ENCODE measurements at regions not wholly inside any gene's neighbourhood (a gene's known extent, or its start where the extent isn't known, plus 50 kb on each side); places are given as distances from the start of the nearest gene placed in this dataset.
A peak's percentile ranks its signal among the peaks of the same experiment; 100 is the strongest.

- DNase-seq = no peak
These were observed 160.4 kb upstream of the SYT6 start for GRCh38 chr1:114314098-114314497.

GRCh38 chr1:114310695-114311271 is 157.1 kb upstream of the SYT6 start:
- DNase-seq = no peak

DNA sequence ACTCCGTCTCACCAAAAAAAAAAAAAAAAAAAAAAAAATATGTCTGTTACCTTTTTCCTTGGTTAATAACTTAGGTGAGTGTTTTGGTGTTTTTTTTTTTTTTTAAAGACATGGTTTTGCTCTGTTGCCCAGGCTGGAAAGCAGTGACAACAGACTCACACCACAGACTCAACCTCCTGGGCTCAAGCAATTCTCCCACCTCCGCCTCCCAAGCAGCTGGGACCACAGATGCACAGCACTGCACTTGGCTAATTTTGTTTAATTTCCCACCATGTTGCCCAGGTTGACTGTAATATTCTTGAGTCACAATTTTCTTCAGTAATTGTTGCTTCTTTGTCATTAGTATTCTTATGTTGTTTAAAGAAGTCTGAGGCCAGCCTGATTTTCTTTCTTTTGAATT is 149.2 kb upstream of the SYT6 start:
- no peak for DNase-seq

- no peak for DNase-seq
These were observed 145.8 kb upstream of the SYT6 start for GRCh38 chr1:114299331-114299975.

GRCh38 chr1:114298008-114298407 is 144.3 kb upstream of the SYT6 start:
- DNase-seq = no peak

GRCh38 chr1:114296413-114296812 is 142.7 kb upstream of the SYT6 start:
- DNase-seq = no peak

DNA sequence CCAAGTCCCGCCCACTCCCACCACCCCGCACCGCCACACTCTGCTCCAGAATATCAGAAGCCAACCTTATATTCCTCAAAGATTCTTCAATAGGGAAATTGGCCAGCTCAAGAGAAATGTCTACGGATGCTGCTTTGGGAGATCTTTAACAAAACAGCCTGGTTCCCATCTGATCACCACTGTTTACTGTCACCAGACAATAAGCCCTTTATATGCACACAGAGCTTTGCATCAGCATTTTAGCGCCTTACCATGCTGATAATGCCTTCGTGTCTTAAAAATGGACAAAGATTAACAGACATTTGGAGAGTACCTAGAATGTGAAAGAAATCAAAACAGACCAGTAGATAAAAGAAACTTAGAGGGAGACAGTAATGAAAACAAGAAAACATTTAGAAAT is 141.7 kb upstream of the SYT6 start:
- DNase-seq = no peak

DNA sequence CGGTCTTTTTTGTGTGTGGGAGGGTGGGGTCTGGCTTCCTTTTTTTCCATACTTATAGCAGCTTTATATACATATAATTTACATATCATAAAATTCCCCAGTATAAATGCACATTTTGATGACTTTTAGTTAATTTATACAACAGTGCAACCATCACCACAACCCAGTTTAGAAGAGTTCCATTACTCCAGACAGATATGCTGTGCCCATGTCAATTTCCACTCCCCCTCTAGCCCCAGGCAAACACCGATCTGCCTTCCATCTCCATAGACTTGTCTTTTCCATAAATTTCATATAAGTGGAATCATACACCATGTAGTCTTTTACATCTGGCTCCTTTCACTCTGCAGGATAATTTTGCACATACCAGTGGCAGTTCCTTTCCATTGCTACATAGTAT is 139.2 kb upstream of the SYT6 start:
- DNase-seq = no peak

DNA sequence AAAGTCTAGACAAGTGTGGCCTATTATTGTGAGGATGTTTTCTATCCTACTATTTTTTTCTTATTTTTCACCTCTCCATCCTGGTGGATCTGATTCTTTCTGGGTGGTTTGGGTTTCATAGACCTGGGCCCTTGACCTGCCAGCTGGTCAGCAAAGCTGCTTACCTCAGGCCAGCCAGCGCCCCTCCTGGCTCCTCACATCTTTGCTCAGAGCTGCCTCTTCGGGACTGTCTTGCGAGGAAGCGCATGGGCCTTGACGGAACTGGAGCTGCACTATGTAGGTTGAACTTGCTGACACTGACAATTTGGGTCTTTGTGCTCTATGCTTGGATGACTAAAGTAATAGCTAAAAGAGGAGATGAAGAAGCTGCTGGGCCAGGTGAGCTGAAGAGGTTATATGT is 138.5 kb upstream of the SYT6 start:
- DNase-seq = no peak

GRCh38 chr1:114290776-114291175 is 137.1 kb upstream of the SYT6 start:
- DNase-seq = no peak

GRCh38 chr1:114290341-114290740 is 136.7 kb upstream of the SYT6 start:
- DNase-seq = no peak

DNA sequence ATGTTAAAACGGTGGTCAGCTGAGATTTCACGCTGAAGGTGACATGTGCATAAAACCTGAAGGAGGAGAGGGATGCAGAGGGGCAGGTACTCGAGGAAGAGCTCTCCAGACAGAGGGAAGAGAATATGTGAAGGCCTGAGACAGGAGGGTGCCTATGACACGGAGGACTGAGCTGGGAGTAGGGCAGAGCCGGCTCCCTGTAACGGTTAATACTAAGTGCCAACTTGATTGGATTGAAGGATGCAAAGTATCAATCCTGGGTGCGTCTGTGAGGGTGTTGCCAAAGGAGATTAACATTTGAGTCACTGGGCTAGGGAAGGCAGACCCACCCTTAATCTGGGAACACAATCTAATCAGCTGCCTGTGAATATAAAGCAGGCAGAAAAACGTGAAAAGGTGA is 136.2 kb upstream of the SYT6 start:
- DNase-seq = no peak

DNA sequence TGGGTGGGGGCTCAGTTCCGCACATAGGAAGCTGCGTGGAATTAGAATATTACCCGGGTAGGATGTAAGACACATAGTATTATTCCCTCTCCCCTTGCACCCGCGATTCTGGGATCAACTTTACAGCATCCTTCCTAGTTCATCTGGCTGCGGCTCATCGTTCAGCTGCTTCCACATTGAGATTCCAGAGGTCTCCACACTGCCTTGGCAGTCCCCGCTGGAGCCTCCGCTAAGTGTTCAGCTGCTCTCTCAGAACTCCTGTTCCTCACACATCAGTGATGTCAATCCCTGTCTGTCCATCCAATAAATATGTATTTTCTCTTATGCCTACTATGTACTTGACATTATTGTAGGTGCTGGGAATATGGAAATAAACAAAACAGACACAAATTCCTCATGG is 135.6 kb upstream of the SYT6 start:
- no peak for DNase-seq

- no peak for DNase-seq
These were observed 133.3 kb upstream of the SYT6 start for GRCh38 chr1:114286960-114287359.

DNA sequence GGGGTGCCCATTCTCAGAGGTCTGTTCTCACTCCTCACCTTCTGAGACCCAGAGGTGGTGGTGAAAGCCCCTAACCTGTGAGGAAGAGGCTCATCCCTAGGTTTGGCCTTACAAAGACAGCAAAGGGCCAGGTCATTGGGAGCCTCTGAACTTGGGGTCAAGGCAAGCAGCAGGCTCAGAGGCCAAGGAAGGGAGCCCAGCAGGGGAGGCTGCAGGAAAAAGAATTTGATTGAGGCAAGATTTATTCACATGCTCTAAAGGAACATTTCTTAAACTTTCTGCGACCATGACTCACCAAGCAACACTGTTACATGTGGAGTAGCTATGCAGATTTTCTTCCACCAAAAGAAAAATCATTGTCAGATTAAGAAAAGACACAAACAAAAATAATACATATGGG is 132.5 kb upstream of the SYT6 start:
- no peak for DNase-seq

DNA sequence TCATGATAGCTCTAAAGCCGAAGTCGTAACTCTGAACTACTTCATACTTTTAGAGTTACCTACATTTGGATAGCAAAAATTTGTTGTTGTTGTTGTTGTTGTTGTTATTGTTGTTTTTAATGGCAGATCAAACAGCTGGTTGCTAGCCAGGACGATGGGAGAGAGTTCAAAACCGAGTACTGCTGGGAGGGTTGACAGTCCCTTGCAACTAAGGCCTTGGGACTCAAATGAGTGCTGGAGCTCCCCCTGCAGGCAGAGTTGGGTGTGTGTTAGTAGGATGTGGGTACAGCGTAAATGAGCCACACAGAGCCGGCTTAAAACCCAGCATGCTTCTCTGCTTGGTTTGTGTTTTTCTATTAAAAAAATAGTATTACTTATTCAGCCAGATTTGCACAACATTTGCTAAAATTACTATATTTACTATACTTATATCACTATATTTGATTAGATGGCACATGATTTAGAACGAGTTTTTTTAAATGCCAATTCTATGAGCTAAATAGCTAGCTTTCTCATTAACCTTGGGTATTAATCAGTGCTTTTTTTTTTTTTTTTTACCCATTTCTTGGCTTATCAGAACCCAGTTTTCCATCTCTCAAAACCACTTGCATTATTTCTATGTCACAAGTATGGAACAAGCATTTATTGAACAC is 129.2 kb upstream of the SYT6 start:
- DNase-seq = peak; percentile 91

DNA sequence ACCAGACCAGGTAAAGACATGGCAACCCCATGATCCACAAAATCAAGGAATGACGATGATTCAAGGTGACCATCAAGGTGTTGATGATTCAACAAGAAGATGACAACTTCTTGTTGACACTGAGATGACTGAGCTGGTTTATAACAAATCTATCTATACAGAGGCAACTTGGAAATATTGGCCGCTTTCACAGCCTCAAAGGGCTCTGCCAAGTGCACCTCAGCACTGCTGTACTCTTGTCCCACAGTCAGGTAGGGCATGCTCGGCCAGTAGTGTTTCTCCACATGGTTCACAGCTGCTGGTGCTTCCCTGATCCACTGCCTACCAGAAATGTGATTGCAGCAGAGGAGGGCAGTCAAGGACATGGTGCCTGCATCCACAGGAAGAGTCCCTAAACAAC is 125.2 kb upstream of the SYT6 start:
- DNase-seq = no peak

- no peak for DNase-seq
These were observed 124.8 kb upstream of the SYT6 start for GRCh38 chr1:114278430-114278829.

- DNase-seq = no peak
These were observed 121.1 kb upstream of the SYT6 start for GRCh38 chr1:114274621-114275317.

- DNase-seq = no peak
These were observed 118.9 kb upstream of the SYT6 start for GRCh38 chr1:114272593-114272992.

- no peak for DNase-seq
These were observed 117.0 kb upstream of the SYT6 start for GRCh38 chr1:114270718-114271117.

GRCh38 chr1:114270282-114270681 is 116.6 kb upstream of the SYT6 start:
- no peak for DNase-seq

GRCh38 chr1:114269539-114269938 is 115.9 kb upstream of the SYT6 start:
- DNase-seq = no peak

DNA sequence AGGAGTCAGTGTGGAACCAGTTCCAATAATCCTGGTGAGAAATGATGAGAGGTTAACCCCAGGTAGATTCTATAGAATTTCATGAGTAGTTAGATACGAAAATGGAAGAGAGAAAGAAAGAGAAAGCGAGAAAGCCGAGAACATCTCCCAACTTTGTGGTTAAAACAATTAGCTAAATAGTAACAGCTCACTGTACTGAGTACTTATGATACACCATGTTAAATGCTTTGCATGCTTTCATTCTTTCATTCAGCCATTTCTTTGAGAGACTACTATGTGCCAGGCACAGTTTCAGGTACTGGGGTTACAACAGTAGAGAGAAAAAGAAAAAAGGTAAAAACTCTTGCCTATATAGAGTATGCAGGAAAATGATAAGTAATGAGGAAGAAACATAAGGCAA is 109.7 kb upstream of the SYT6 start:
- DNase-seq = no peak
